ENCODE measurements at regions not wholly inside any gene's neighbourhood (a gene's known extent, or its start where the extent isn't known, plus 50 kb on each side); places are given as distances from the start of the nearest gene placed in this dataset.

GRCh38 chr6:56838965-56839364 is 115.9 kb upstream of the BEND6 start:
- DNase-seq (ENCODE audit: low spot score) = no peak
- TF ChIP-seq CTCF (IDR thresholded peaks at IDR 0.05; ENCODE audit: extremely low read depth, missing control alignments) = no peak

GRCh38 chr6:56838016-56838555 is 116.8 kb upstream of the BEND6 start:
- DNase-seq (ENCODE audit: low spot score) = no peak
- no peak for TF ChIP-seq CTCF (IDR thresholded peaks at IDR 0.05; ENCODE audit: extremely low read depth, missing control alignments)

- DNase-seq (ENCODE audit: low spot score) = no peak
- no peak for TF ChIP-seq CTCF (IDR thresholded peaks at IDR 0.05; ENCODE audit: extremely low read depth, missing control alignments)
Observed at GRCh38 chr6:56837322-56837894, 117.5 kb upstream of the BEND6 start.

- TF ChIP-seq CTCF (IDR thresholded peaks at IDR 0.05; ENCODE audit: extremely low read depth, missing control alignments) = no peak
- DNase-seq (ENCODE audit: low spot score) = no peak
Observed at GRCh38 chr6:56835612-56836011, 119.3 kb upstream of the BEND6 start.

GRCh38 chr6:56833873-56834272 is 121.0 kb upstream of the BEND6 start:
- no peak for DNase-seq (ENCODE audit: low spot score)
- TF ChIP-seq CTCF (IDR thresholded peaks at IDR 0.05; ENCODE audit: extremely low read depth, missing control alignments) = no peak

GRCh38 chr6:56833127-56833791 is 121.6 kb upstream of the BEND6 start:
- no peak for TF ChIP-seq CTCF (IDR thresholded peaks at IDR 0.05; ENCODE audit: extremely low read depth, missing control alignments)
- DNase-seq (ENCODE audit: low spot score) = no peak

GRCh38 chr6:56832225-56832624 is 122.7 kb upstream of the BEND6 start:
- no peak for TF ChIP-seq CTCF (IDR thresholded peaks at IDR 0.05; ENCODE audit: extremely low read depth, missing control alignments)
- DNase-seq (ENCODE audit: low spot score) = no peak
